ENCODE measurements at regions not wholly inside any gene's neighbourhood (a gene's known extent, or its start where the extent isn't known, plus 50 kb on each side); places are given as distances from the start of the nearest gene placed in this dataset.
A peak's percentile ranks its signal among the peaks of the same experiment; 100 is the strongest.

GRCh38 chr7:84651876-84652275 is 457.3 kb upstream of the SEMA3A start:
- ATAC-seq (ENCODE audit: low read depth) (no peak), DNase-seq (ENCODE audit: low spot score) (no peak)
- Histone ChIP-seq H3K9me3 (ENCODE audit: severe bottlenecking) (no peaks in the 10 kb centered on the region), H3K27ac (ENCODE audit: poor library complexity, severe bottlenecking) (no peak overlapping the region), H3K4me3 (ENCODE audit: severe bottlenecking) (no peak overlapping the region), H3K27me3 (ENCODE audit: insufficient read depth, poor library complexity, severe bottlenecking) (no peaks in the 10 kb centered on the region), H3K36me3 (ENCODE audit: low read depth) (no peaks in the 10 kb centered on the region), H3K4me1 (ENCODE audit: insufficient read depth, poor library complexity, severe bottlenecking) (peaks cover 12% of the 10 kb centered on the region)
- no peak for TF ChIP-seq CTCF (IDR thresholded peaks at IDR 0.05; ENCODE audit: poor library complexity, severe bottlenecking)

GRCh38 chr7:84647797-84648757 is 453.5 kb upstream of the SEMA3A start:
- ATAC-seq (ENCODE audit: low read depth): peak; percentile 92
- no peak for TF ChIP-seq CTCF (IDR thresholded peaks at IDR 0.05; ENCODE audit: poor library complexity, severe bottlenecking)
- Histone ChIP-seq H3K36me3 (ENCODE audit: low read depth) (no peaks in the 10 kb centered on the region), H3K9me3 (ENCODE audit: severe bottlenecking) (no peaks in the 10 kb centered on the region), H3K4me1 (ENCODE audit: insufficient read depth, poor library complexity, severe bottlenecking) (peaks cover 12% of the 10 kb centered on the region), H3K27me3 (ENCODE audit: insufficient read depth, poor library complexity, severe bottlenecking) (no peaks in the 10 kb centered on the region), H3K27ac (ENCODE audit: poor library complexity, severe bottlenecking) (peak overlapping the region; percentile 69), H3K4me3 (ENCODE audit: severe bottlenecking) (no peak overlapping the region)
- DNase-seq (ENCODE audit: low spot score): no peak

GRCh38 chr7:84642611-84643010 is 448.0 kb upstream of the SEMA3A start:
- H3K36me3 ChIP-seq (ENCODE audit: low read depth): no peaks in the 10 kb centered on the region
- no peak overlapping the region for H3K4me3 ChIP-seq (ENCODE audit: severe bottlenecking)
- no peaks in the 10 kb centered on the region for H3K27me3 ChIP-seq (ENCODE audit: insufficient read depth, poor library complexity, severe bottlenecking)
- no peak for TF ChIP-seq CTCF (IDR thresholded peaks at IDR 0.05; ENCODE audit: poor library complexity, severe bottlenecking)
- ATAC-seq (ENCODE audit: low read depth) (no peak), DNase-seq (ENCODE audit: low spot score) (no peak)
- H3K27ac ChIP-seq (ENCODE audit: poor library complexity, severe bottlenecking): no peak overlapping the region
- no peaks in the 10 kb centered on the region for H3K9me3 ChIP-seq (ENCODE audit: severe bottlenecking)
- H3K4me1 ChIP-seq (ENCODE audit: insufficient read depth, poor library complexity, severe bottlenecking): peaks cover 24% of the 10 kb centered on the region

DNA sequence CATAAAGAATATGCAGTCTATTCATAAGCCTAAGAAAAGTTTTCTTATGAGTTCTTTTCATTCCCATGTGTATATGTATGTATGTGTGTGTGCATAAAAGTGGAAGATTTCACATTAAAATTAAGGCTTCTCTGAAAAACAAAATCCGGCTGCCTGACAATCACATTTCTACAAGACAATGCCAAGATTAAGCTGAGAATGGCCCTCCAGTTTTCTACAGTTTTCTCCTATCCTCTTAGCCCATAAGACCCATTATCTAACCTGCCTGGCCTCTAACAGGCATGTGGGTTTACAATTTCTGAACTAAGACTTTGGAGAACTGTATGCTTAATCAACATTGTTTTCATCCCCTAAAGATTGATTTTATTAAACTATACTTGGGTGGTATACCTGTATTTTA is 446.0 kb upstream of the SEMA3A start:
- Histone ChIP-seq H3K4me3 (ENCODE audit: severe bottlenecking) (no peak overlapping the region), H3K9me3 (ENCODE audit: severe bottlenecking) (no peaks in the 10 kb centered on the region), H3K4me1 (ENCODE audit: insufficient read depth, poor library complexity, severe bottlenecking) (peaks cover 22% of the 10 kb centered on the region), H3K27ac (ENCODE audit: poor library complexity, severe bottlenecking) (no peak overlapping the region), H3K27me3 (ENCODE audit: insufficient read depth, poor library complexity, severe bottlenecking) (no peaks in the 10 kb centered on the region), H3K36me3 (ENCODE audit: low read depth) (no peaks in the 10 kb centered on the region)
- ATAC-seq (ENCODE audit: low read depth): no peak
- no peak for TF ChIP-seq CTCF (IDR thresholded peaks at IDR 0.05; ENCODE audit: poor library complexity, severe bottlenecking)
- DNase-seq (ENCODE audit: low spot score): no peak

DNA sequence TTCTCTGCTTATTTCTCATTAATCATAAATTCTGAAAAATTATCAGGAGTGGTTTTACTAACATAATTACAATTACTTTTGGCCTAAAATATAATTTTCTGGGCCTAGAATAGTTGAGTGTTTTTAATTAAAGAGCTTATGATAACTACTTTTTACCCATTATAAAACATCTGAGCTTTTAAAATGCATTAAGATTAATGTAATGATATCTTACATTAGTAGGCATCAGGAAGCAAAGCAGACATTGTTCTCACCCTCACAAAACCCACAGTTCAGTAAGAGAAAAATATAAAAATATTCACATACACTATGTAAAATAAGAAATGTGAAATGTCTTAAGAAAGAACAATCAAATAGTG is 443.7 kb upstream of the SEMA3A start:
- no peak overlapping the region for H3K4me3 ChIP-seq (ENCODE audit: severe bottlenecking)
- peaks cover 3% of the 10 kb centered on the region for H3K9me3 ChIP-seq (ENCODE audit: severe bottlenecking)
- ATAC-seq (ENCODE audit: low read depth): no peak
- peaks cover 26% of the 10 kb centered on the region for H3K4me1 ChIP-seq (ENCODE audit: insufficient read depth, poor library complexity, severe bottlenecking)
- H3K36me3 ChIP-seq (ENCODE audit: low read depth): no peaks in the 10 kb centered on the region
- DNase-seq (ENCODE audit: low spot score): no peak
- no peaks in the 10 kb centered on the region for H3K27me3 ChIP-seq (ENCODE audit: insufficient read depth, poor library complexity, severe bottlenecking)
- H3K27ac ChIP-seq (ENCODE audit: poor library complexity, severe bottlenecking): peak overlapping the region; percentile 96
- no peak for TF ChIP-seq CTCF (IDR thresholded peaks at IDR 0.05; ENCODE audit: poor library complexity, severe bottlenecking)

All from RWPE2 (cell line).